Stimulated activated CD8-positive, alpha-beta memory T cell treated with anti-CD3 and anti-CD28 coated beads, Interleukin-7, amount 100 ng/mL, for 24 hours (primary cell): ENCODE measurements at regions not wholly inside any gene's neighbourhood (a gene's known extent, or its start where the extent isn't known, plus 50 kb on each side); places are given as distances from the start of the nearest gene placed in this dataset.
"Not testable (repeated sequence)": the region's sequence is repeated elsewhere in the genome, so short reads cannot be mapped to it uniquely, and the experiment has no call there.

Experiments used
- DNase-seq: peaks from one replicate; pipeline ENCODE4 v3.0.0-alpha.2; 2020; ENCODE audit warnings: low read depth

- DNase-seq, result no peak
These were observed 994.3 kb downstream of the PCDH17 start for GRCh38 chr13:58625703-58626389.

GRCh38 chr13:58630794-58631193 lies 999.2 kb downstream of the PCDH17 start:
- DNase-seq, result no peak

- DNase-seq, result no peak
These were observed 1001.7 kb downstream of the PCDH17 start for GRCh38 chr13:58633226-58633625.

DNA sequence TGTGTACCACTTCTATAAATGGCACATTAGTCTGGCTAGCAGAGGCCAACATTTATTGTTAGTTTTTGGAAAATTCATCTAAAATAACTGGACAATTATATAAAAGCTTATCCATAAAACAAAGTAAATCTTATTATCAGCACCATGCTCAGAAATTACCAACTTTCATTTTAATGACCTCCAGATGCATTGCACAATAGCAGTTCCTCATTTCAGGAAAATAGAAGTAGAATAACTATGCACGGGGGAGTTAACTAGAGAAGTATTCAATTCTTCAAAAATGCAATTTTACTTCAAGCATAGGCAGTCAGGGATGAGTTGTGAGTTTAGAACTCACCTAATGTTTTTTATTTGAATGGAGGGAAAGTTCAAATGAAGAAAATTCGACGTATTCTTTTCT lies 1023.5 kb downstream of the PCDH17 start:
- DNase-seq, result no peak

- DNase-seq, result no peak
These were observed 1029.3 kb downstream of the PCDH17 start for GRCh38 chr13:58660826-58661225.

DNA sequence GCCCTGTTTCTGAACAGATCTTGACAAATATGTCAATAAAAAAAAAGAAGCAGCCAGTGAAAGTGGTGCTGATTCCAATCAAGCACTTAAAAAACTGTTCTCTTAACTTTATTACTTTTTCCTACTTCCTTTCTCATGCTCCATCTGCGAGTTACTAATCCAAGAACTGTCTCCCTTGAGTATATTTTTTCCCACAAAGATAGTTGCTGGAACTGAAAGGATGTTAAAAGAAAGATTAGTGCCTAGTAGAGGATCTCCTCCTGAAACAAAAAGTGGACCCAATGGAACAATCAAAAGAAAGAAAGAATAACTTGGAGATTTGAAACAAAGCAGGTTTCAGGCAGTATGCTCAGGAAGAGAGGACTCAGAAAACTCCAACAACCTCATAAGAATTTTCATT lies 1034.8 kb downstream of the PCDH17 start:
- DNase-seq, result no peak

DNA sequence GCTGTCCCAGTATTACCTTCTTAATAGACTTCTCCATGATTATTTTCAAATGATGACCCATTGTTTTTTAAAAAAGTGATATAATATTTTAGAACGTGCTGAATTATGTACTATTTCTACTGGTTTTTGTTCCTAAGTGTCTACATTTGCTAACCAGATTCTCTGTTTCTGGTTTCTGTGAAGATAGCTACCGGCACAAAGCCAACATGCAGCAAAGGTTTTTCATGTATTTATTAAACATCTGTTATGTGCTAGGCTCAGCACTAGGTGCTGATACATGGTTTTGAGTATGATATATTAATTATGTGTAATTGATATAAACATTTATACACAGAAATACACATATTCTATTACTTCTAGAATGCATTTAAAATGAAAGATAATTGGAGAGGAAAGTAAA lies 1035.6 kb downstream of the PCDH17 start:
- DNase-seq, result no peak

- DNase-seq, result no peak
These were observed 1048.6 kb downstream of the PCDH17 start for GRCh38 chr13:58680115-58680514.

GRCh38 chr13:58682616-58683015 lies 1051.1 kb downstream of the PCDH17 start:
- no peak for DNase-seq

GRCh38 chr13:58687148-58687547 lies 1055.6 kb downstream of the PCDH17 start:
- DNase-seq, result no peak

- no peak for DNase-seq
These were observed 1067.0 kb downstream of the PCDH17 start for GRCh38 chr13:58698531-58698930.

GRCh38 chr13:58704953-58705352 lies 1073.4 kb downstream of the PCDH17 start:
- DNase-seq, result no peak

- no peak for DNase-seq
These were observed 1074.9 kb downstream of the PCDH17 start for GRCh38 chr13:58706421-58706820.

- no peak for DNase-seq
These were observed 1080.6 kb downstream of the PCDH17 start for GRCh38 chr13:58712191-58712590.

- not testable (repeated sequence) for DNase-seq
These were observed 1082.5 kb downstream of the PCDH17 start for GRCh38 chr13:58714016-58714415.

DNA sequence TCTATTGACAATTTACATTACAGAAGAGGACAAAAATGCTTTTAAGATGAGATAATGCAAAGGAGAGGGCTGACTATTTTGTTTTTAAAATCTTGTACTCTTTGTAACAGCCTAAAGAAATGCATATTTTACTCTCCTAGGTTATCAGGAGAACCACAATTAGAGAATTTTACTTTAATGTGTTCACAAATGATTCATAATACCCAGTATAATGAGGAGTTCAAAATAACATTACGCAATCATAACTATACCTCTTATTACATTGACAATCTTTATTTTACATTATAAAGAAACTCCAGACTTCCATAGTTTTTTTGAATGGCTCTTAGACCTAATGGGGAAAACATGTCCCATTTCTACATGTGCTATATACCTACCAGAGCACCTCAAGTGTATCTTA lies 1089.7 kb downstream of the PCDH17 start:
- DNase-seq, result no peak

GRCh38 chr13:58728126-58728525 lies 1096.6 kb downstream of the PCDH17 start:
- no peak for DNase-seq

- no peak for DNase-seq
These were observed 1097.8 kb downstream of the PCDH17 start for GRCh38 chr13:58729361-58729760.

GRCh38 chr13:58744686-58745085 lies 1113.1 kb downstream of the PCDH17 start:
- no peak for DNase-seq

DNA sequence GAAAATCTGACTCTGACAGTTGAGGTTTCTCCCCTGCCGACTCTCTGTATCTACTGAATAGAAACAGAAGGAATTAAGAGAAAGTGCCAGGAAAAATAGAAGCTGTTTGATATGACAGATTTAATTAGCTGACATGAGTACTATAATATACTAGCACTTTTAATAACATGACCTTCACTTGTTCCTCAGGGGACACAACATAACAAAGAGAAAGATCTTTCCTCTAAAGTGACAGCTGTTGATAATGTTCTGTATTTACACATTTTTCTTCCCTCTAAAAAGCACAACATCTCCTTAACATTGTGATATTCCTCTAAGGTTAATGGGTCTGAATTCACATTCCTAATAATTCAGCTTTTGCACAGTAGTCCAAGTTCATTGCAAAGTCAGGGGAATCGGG lies 1136.0 kb downstream of the PCDH17 start:
- no peak for DNase-seq

DNA sequence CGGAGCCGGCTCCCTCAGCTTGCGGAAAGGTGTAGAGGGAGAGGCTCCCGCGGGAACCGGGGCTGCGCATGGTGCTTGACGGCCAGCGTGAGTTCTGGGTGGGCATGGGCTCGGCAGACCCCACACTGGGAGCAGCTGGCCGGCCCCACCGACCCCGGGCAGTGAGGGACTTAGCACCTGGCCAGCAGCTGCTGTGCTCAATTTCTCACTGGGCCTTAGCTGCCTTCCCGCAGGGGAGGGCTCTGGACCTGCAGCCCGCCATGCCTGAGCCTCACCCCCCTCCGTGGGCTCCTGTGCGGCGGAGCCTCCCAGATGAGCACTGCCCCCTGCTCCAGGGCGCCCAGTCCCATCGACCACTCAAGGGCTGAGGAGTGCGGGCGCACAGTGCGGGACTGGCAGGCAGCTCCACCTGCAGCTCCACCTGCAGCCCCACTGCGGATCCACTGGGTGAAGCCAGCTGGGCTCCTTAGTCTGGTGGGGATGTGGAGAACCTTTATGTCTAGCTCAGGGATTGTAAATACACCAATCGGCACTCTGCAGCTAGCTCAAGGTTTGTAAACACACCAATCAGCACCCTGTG lies 1141.8 kb downstream of the PCDH17 start:
- DNase-seq, result no peak

GRCh38 chr13:58782736-58783135 lies 1151.2 kb downstream of the PCDH17 start:
- no peak for DNase-seq

DNA sequence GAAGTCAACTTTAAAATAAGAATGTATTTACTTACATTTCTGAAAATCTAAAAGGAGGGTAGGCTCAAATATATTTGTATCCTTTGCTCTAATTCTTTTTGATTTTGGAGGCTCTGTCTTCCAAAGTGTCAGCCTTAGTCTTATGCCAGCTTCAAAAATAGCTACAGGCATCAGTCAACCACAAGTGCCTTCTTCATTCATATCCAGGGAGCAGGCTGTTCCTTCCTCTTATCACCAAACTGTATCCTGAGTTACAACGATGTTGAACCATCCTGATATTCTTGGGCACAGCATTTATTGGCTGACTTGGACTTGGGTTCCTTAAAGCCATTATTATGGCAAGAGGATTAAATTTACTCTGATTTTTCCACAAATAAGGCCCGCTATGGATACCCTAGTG lies 1161.3 kb downstream of the PCDH17 start:
- no peak for DNase-seq

DNA sequence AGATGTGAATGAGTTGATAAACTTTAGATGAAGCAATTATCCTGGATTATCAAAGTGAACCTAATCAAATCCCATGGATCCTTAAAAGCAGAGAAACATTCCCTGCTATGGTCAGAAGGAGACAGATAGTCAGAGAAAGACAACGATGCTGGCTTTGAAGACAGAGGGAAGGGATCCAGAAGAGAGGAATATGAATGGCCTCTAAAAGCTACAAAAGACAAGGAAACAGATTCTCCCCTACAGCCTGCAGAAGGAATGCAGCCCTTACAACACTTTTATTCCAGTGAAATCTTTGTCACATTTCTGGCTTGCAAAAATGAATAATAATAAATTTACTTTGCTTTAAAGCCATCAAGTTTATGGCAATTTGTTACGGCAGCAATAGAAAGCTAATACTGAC lies 1164.2 kb downstream of the PCDH17 start:
- no peak for DNase-seq
